GM12878 (cell line): ENCODE measurements at regions not wholly inside any gene's neighbourhood (a gene's known extent, or its start where the extent isn't known, plus 50 kb on each side); places are given as distances from the start of the nearest gene placed in this dataset.

ENCODE experiments used
- ATAC-seq: fragments of 200-7000 bp; cut with Tn5 transposase; 3 replicates; pipeline ENCODE4 v1.9.1; 2020; ENCODE audit warnings: mild to moderate bottlenecking, moderate library complexity
- BruUV-seq: library from RNA; stranded (reverse); fragments of 400-500 nt; replicated peaks from 2 replicates; lab custom pipeline; 2021; lab: Mats Ljungman, UMichigan
- CTCF ChIA-PET: fragments of 300-600 bp; sonication (Branson Sonifier 250); formaldehyde crosslinking; extraction: SDS; loops from one replicate; lab custom pipeline; 2021; ENCODE audit warnings: inconsistent platforms; lab: Yijun Ruan, JAX
- POLR2A ChIA-PET: fragments of 350-600 bp; formaldehyde crosslinking; extraction: SDS; loops from one replicate; lab custom pipeline; 2021; ENCODE audit warnings: inconsistent platforms; lab: Charles Lee
- RAD21 ChIA-PET: fragments of 300-600 bp; sonication (Branson Sonifier 250); formaldehyde crosslinking; loops from one replicate; lab custom pipeline; 2023; ENCODE audit warnings: antibody characterized with exemption; ENCODE audit not compliant: unreplicated experiment; lab: Charles Lee
- SMC1A ChIA-PET: fragments of 300-600 bp; sonication (Branson Sonifier 250); formaldehyde crosslinking; loops from one replicate; lab custom pipeline; 2023; ENCODE audit not compliant: unreplicated experiment, uncharacterized antibody; lab: Charles Lee
- DNase-seq: peaks from one replicate; pipeline ENCODE4 v3.0.0-alpha.2; 2011; ENCODE audit warnings: low read depth, low spot score
- FAIRE-seq: peaks from 3 replicates; lab custom pipeline; 2011; peaks lifted over from hg19 to GRCh38; lab: Jason Lieb, UNC
- H2AFZ ChIP-seq: 2 replicates; pipeline ENCODE4 v1.6.0; 2011; ENCODE audit warnings: low read depth, low read length, control low read depth; ENCODE audit not compliant: control insufficient read depth
- H3K27ac ChIP-seq: 2 replicates; pipeline ENCODE4 v1.5.1; 2011; ENCODE audit warnings: control low read depth; ENCODE audit not compliant: control insufficient read depth, insufficient read depth
- H3K27me3 ChIP-seq, 2 experiments: replicated peaks in 1 of 2; 2 replicates each; pipeline versions ENCODE4 v1.6.0 to v1.6.1; 2011; ENCODE audit warnings: low read length in 1 of 2; ENCODE audit not compliant: control insufficient read depth in 2 of 2, insufficient read depth in 2 of 2
- H3K36me3 ChIP-seq, 2 experiments: 2 replicates each; pipeline ENCODE4 v1.5.1; 2011; ENCODE audit warnings: low read length in 1 of 2; ENCODE audit not compliant: control insufficient read depth in 2 of 2, insufficient read depth in 2 of 2
- H3K4me1 ChIP-seq: 2 replicates; pipeline ENCODE4 v1.6.1; 2011; ENCODE audit warnings: mild to moderate bottlenecking, low read length, moderate library complexity, mixed read lengths; ENCODE audit not compliant: control insufficient read depth, insufficient read depth
- H3K4me2 ChIP-seq: 2 replicates; pipeline ENCODE4 v1.6.0; 2011; ENCODE audit warnings: control low read depth; ENCODE audit not compliant: control insufficient read depth, insufficient read depth
- H3K4me3 ChIP-seq: fragments of 200-600 bp; sonication (generic); 2 replicates; pipeline ENCODE4 v1.5.1; 2016
- H3K79me2 ChIP-seq: 2 replicates; pipeline ENCODE4 v1.6.0; 2011; ENCODE audit warnings: low read length; ENCODE audit not compliant: control insufficient read depth, insufficient read depth
- H3K9ac ChIP-seq: 2 replicates; pipeline ENCODE4 v1.8.0; 2011; ENCODE audit warnings: low read length, control low read depth, mixed read lengths; ENCODE audit not compliant: control insufficient read depth, insufficient read depth
- H3K9me3 ChIP-seq: replicated peaks from 3 replicates; pipeline ENCODE4 v1.5.1; 2011; ENCODE audit warnings: mild to moderate bottlenecking, low read length; ENCODE audit not compliant: control insufficient read depth, insufficient read depth
- H4K20me1 ChIP-seq: 2 replicates; pipeline ENCODE4 v1.6.0; 2011; ENCODE audit not compliant: control insufficient read depth, insufficient read depth
- BHLHE40 ChIP-seq, 2 experiments: fragments of 450-650 bp in 1 of 2; IDR thresholded peaks; 2 replicates each; pipeline ENCODE4 v1.6.1; 2011 to 2017; ENCODE audit warnings: low read depth in 2 of 2, borderline replicate concordance in 1 of 2, improper control_type of control experiment in 1 of 2, low read length in 1 of 2, mild to moderate bottlenecking in 1 of 2
- BMI1 ChIP-seq: fragments of 450-650 bp; IDR thresholded peaks from 2 replicates; pipeline ENCODE4 v1.6.1; 2016; ENCODE audit warnings: mild to moderate bottlenecking, moderate library complexity, borderline replicate concordance
- CHD2 ChIP-seq: IDR thresholded peaks from 2 replicates; pipeline ENCODE4 v1.6.1; 2011; ENCODE audit warnings: low read depth, low read length, improper control_type of control experiment, borderline replicate concordance
- DPF2 ChIP-seq: fragments of 450-650 bp; IDR thresholded peaks from 2 replicates; pipeline ENCODE4 v1.6.1; 2017; ENCODE audit warnings: mild to moderate bottlenecking
- IRF3 ChIP-seq: fragments of 450-650 bp; IDR thresholded peaks from 2 replicates; pipeline ENCODE4 v1.6.1; 2014; ENCODE audit warnings: mild to moderate bottlenecking
- NFXL1 ChIP-seq: fragments of 450-650 bp; IDR thresholded peaks from 2 replicates; pipeline ENCODE4 v1.6.1; 2017; ENCODE audit warnings: antibody characterized with exemption, mild to moderate bottlenecking, borderline replicate concordance
- SREBF1 ChIP-seq: IDR thresholded peaks from 2 replicates; pipeline ENCODE4 v1.6.1; 2012; ENCODE audit warnings: mild to moderate bottlenecking, low read length
- TARDBP ChIP-seq: IDR thresholded peaks from 2 replicates; pipeline ENCODE4 v1.6.1; 2016; ENCODE audit warnings: borderline replicate concordance
- ZNF207 ChIP-seq: fragments of 450-650 bp; IDR thresholded peaks from 2 replicates; pipeline ENCODE4 v1.6.1; 2014; ENCODE audit warnings: antibody characterized with exemption, mild to moderate bottlenecking, borderline replicate concordance
- ZNF24 ChIP-seq: fragments of 450-650 bp; IDR thresholded peaks from 2 replicates; pipeline ENCODE4 v1.6.1; 2017; ENCODE audit warnings: antibody characterized with exemption, mild to moderate bottlenecking
- ZNF687 ChIP-seq: fragments of 450-650 bp; IDR thresholded peaks from 2 replicates; pipeline ENCODE4 v1.6.1; 2017; ENCODE audit warnings: mild to moderate bottlenecking, moderate library complexity
- WGBS: methylation state at CpG from one replicate; pipeline ENCODE4 v1.1.6; 2016; ENCODE audit warnings: low lambda C conversion rate; ENCODE audit not compliant: insufficient replicate concordance, insufficient coverage; ENCODE audit errors: missing lambda C conversion rate; 5-methylcytosine and 5-hydroxymethylcytosine counted together
- in situ Hi-C: fragments of 300-500 bp; cut with MboI; formaldehyde crosslinking; loops from 9 replicates; pipeline ENCODE4 v1.14.3; 2018; ENCODE audit warnings: mixed read lengths
- intact Hi-C: fragments of 100-400 bp; cut with micrococcal nuclease; formaldehyde crosslinking; loops from one replicate; pipeline ENCODE4 v1.14.2; 2022; ENCODE audit not compliant: unreplicated experiment
- TF ChIP-seq, protein P1 (sequence below): IDR thresholded peaks from 2 replicates; pipeline ENCODE4 v1.6.1; 2012; ENCODE audit warnings: mild to moderate bottlenecking, low read depth, low read length
- TF ChIP-seq, protein P2 (sequence below): fragments of 150-350 bp; IDR thresholded peaks from 2 replicates; pipeline ENCODE4 v1.6.1; 2016; ENCODE audit warnings: low read depth, low read length

DNA sequence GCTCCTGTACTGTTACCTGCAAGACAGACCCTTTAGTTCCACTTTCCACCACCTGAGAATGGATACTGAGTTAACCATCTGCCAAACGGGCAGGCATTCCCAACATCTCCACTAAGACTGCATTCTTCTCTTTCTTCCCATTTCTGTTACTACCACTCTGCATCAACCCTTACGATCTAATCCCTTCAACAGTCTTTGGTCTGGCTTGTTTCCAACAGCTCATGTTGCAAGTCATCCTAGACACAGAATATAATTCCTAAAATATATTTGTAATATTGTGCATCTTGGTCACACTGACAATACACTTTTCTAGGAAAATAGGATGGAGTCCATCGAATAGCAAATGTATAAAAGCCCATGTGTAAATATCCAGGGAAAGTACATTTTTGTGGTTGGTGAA, 166.7 kb downstream of the SIPA1L2 start:
- Histone ChIP-seq H3K9me3 (no peaks in the 10 kb centered on the region), H2AFZ (no peak overlapping the region), H3K79me2 (no peaks in the 10 kb centered on the region), H3K4me2 (no peak overlapping the region), H3K9ac (no peak overlapping the region), H3K4me3 (no peak overlapping the region), H3K27ac (no peak overlapping the region), H3K27me3 (no peaks in the 10 kb centered on the region), H4K20me1 (no peaks in the 10 kb centered on the region)
- WGBS, result 22% methylated on average over 3 of the region's 3 CpGs
- POLR2A ChIA-PET, result no interaction called here
- intact Hi-C loops, result no loop called here
- SMC1A ChIA-PET, result interaction anchor here (0.6 kb wide), 1 partner anchor 64 kb away, joined by 3 read pairs; no protein-coding TSS in a partner anchor
- FAIRE-seq, result no peak
- BruUV-seq, result no TSS peak
- no peak for ATAC-seq
- DNase-seq, result no peak
- CTCF ChIA-PET, result no interaction called here
- in situ Hi-C loops, result no loop called here
- RAD21 ChIA-PET, result no interaction called here
- TF ChIP-seq, protein P1, sequence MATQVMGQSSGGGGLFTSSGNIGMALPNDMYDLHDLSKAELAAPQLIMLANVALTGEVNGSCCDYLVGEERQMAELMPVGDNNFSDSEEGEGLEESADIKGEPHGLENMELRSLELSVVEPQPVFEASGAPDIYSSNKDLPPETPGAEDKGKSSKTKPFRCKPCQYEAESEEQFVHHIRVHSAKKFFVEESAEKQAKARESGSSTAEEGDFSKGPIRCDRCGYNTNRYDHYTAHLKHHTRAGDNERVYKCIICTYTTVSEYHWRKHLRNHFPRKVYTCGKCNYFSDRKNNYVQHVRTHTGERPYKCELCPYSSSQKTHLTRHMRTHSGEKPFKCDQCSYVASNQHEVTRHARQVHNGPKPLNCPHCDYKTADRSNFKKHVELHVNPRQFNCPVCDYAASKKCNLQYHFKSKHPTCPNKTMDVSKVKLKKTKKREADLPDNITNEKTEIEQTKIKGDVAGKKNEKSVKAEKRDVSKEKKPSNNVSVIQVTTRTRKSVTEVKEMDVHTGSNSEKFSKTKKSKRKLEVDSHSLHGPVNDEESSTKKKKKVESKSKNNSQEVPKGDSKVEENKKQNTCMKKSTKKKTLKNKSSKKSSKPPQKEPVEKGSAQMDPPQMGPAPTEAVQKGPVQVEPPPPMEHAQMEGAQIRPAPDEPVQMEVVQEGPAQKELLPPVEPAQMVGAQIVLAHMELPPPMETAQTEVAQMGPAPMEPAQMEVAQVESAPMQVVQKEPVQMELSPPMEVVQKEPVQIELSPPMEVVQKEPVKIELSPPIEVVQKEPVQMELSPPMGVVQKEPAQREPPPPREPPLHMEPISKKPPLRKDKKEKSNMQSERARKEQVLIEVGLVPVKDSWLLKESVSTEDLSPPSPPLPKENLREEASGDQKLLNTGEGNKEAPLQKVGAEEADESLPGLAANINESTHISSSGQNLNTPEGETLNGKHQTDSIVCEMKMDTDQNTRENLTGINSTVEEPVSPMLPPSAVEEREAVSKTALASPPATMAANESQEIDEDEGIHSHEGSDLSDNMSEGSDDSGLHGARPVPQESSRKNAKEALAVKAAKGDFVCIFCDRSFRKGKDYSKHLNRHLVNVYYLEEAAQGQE, result no peak
- no peak for TF ChIP-seq ZNF24
- no peak for TF ChIP-seq DPF2
- no peak for TF ChIP-seq BMI1
- no peak for TF ChIP-seq BHLHE40 (IDR thresholded peaks at IDR 0.05; ENCODE audit: borderline replicate concordance in 1 of 2, low read depth in 2 of 2, low read length in 1 of 2)
- no peak for TF ChIP-seq TARDBP
- no peak for TF ChIP-seq CHD2
- no peak for TF ChIP-seq ZNF207
- TF ChIP-seq NFXL1, result no peak
- no peak for TF ChIP-seq ZNF687
- TF ChIP-seq, protein P2, sequence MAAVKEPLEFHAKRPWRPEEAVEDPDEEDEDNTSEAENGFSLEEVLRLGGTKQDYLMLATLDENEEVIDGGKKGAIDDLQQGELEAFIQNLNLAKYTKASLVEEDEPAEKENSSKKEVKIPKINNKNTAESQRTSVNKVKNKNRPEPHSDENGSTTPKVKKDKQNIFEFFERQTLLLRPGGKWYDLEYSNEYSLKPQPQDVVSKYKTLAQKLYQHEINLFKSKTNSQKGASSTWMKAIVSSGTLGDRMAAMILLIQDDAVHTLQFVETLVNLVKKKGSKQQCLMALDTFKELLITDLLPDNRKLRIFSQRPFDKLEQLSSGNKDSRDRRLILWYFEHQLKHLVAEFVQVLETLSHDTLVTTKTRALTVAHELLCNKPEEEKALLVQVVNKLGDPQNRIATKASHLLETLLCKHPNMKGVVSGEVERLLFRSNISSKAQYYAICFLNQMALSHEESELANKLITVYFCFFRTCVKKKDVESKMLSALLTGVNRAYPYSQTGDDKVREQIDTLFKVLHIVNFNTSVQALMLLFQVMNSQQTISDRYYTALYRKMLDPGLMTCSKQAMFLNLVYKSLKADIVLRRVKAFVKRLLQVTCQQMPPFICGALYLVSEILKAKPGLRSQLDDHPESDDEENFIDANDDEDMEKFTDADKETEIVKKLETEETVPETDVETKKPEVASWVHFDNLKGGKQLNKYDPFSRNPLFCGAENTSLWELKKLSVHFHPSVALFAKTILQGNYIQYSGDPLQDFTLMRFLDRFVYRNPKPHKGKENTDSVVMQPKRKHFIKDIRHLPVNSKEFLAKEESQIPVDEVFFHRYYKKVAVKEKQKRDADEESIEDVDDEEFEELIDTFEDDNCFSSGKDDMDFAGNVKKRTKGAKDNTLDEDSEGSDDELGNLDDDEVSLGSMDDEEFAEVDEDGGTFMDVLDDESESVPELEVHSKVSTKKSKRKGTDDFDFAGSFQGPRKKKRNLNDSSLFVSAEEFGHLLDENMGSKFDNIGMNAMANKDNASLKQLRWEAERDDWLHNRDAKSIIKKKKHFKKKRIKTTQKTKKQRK, result no peak
- TF ChIP-seq SREBF1, result no peak
- no peak for TF ChIP-seq IRF3
- TF ChIP-seq, all 136 proteins: peak for 0
- H3K36me3 ChIP-seq, result no peaks in the 10 kb centered on the region
- H3K4me1 ChIP-seq, result no peaks in the 10 kb centered on the region
